NCI-H524 (cell line): ENCODE measurements at regions not wholly inside any gene's neighbourhood (a gene's known extent, or its start where the extent isn't known, plus 50 kb on each side); places are given as distances from the start of the nearest gene placed in this dataset.
A peak's percentile ranks its signal among the peaks of the same experiment; 100 is the strongest.

Experiments used
- DNase-seq, 2 experiments: peaks; one replicate each; lab custom pipeline; 2025; lab: John Stamatoyannopoulos, UW

GRCh38 chr2:59920961-59921360 lies 632.5 kb downstream of the BCL11A start:
- DNase-seq = no peak

DNA sequence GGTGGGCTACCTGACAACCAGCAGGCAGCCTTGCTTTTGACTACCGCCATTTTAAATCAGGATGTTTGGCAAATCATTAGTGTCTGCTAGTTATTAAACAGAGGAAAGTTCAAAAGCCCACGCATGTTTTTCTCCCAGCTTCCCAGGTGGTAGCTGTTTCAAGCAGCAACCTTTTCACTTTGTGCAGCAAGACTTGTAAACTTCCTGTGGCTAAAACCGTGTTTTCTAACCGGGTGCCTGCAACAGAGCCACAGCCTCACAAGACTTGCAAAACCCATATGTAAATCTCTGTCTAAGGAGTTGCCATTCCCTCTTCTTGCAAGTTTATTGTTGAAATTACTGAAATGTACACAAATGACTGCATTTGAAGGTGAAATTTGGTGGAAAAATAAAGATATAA lies 633.1 kb downstream of the BCL11A start:
- DNase-seq = no peak

GRCh38 chr2:59919579-59919978 lies 633.9 kb downstream of the BCL11A start:
- DNase-seq = no peak

GRCh38 chr2:59912042-59912441 lies 641.4 kb downstream of the BCL11A start:
- DNase-seq = no peak

DNA sequence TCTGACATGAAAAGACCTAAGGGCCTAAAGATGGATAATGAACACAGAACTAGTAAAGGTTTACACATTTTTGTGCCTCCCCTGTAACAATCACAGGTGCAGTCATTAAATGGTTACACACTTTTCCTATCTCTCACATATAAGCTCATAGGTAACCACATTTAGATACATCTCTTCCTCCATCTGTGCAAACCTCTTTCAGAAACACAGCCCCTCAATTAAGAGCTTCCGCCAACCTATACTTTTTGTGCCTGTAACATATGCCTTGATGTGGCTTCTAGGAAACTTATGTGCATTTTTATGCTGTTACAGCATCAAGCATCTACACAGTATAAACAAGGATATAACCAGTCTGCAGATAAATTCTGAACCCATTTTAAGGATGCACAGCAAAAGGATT lies 643.3 kb downstream of the BCL11A start:
- DNase-seq = no peak

GRCh38 chr2:59909147-59909546 lies 644.3 kb downstream of the BCL11A start:
- DNase-seq = no peak

GRCh38 chr2:59905731-59906130 lies 647.7 kb downstream of the BCL11A start:
- DNase-seq = no peak

GRCh38 chr2:59903994-59904544 lies 649.4 kb downstream of the BCL11A start:
- no peak for DNase-seq

DNA sequence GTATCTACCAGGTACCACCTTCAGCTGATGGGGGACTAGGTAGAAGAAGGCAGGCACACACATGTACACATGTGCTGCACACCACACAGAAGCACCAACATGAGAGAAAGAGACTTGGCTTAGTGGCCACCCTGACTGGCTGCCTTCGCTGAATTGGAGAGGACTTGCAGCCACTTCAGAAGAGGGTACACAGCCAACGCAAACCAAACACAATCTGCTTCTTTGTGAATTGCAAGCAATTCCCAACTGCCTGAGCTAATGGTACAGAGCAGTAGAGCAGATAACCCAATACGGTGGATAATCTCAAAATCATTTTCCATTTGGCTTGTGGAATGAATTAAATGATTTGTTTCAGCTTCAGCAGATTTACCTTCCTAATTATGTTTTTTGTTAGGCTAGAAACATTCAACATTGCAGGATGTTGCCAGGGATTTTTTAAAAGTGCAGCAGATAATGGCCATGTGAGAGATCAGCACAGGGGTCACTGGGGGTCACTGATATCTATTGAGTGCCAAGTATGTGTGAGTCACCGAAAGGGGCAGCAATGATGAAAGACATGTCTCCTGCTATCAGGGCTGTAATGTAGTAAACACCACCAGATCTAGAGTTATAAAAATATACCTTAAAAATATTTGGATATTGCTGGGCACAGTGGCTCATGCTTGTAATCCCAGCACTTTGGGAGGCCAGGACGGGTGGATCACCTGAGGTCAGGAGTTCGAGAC lies 652.6 kb downstream of the BCL11A start:
- peak in 1 of 2 experiments; percentile 70 for DNase-seq

GRCh38 chr2:59899692-59900091 lies 653.8 kb downstream of the BCL11A start:
- peak in 1 of 2 experiments; percentile 11 for DNase-seq

DNA sequence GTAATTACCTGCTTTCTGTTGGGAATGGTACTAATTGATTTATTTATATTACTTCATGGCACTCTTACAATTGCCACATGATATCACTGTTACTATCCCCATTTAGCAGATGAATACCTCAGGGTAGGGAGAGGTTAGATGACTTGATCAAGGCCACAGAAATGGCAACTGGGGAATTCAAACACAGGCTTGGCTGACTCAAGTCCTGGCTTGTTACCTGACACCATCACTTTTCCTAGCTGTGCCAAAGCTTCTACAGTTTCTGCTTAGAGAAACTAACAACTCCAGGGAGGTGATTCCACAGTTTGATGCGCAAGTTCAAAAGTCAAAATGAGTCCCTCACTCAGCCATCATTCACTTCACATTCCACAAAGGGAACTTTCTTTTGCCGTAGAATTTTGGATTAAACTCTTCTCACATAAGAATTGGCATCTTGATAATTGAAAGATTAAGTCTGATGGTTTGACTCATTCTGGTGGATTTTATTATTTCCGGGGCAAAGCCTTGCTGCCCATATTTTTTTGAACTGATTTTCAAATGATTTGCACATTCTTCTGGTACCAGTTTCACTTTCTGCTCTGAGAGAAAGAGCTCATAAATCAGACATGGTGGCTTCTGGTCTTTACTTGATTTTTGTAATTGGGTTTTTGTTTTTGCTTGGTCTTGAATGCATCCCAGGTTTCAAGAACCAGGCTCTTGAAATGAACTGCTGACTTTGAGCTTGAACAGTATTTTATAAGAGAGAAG lies 656.8 kb downstream of the BCL11A start:
- DNase-seq = no peak

DNA sequence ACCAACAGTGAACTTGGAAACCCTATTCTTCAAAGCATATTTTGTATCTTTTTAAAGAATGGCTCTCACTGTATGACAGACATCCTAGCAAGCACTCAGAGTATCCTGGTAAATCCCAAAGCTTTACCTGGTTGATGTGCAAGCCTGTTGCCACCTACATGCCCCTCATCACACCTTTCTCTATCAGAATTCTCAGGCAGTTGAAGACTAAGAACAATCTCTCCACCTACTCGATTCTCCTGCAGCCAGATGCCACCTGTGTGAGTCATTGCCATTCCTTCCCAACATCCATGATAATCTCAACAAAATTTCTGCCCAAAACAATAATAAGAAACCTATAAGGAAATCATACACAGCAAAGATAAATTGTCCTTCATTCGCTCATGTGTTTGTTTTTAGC lies 659.8 kb downstream of the BCL11A start:
- no peak for DNase-seq

GRCh38 chr2:59892398-59892797 lies 661.1 kb downstream of the BCL11A start:
- DNase-seq = no peak

GRCh38 chr2:59889305-59889704 lies 664.1 kb downstream of the BCL11A start:
- DNase-seq = no peak

- DNase-seq = no peak
Observed at GRCh38 chr2:59888706-59889105, 664.7 kb downstream of the BCL11A start.

DNA sequence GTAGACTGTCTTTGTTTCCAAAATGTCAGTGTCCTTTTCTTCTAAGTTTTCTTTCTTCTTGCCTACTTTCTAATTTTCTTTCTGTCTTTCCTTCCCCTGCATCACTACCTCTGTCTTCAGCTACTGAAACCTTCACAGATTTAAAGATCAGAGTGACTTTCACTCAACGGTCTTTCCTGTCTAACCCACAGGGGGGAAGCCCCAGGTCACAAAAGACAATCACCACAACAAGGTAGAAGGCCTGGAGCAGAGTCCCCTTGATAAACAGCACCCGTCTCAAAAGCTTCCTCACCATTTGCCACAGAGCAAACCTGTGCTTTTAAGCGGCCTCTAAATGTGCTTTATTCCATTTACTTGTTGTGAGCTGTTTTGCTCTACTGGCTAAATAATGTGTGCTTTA lies 665.4 kb downstream of the BCL11A start:
- DNase-seq = no peak

DNA sequence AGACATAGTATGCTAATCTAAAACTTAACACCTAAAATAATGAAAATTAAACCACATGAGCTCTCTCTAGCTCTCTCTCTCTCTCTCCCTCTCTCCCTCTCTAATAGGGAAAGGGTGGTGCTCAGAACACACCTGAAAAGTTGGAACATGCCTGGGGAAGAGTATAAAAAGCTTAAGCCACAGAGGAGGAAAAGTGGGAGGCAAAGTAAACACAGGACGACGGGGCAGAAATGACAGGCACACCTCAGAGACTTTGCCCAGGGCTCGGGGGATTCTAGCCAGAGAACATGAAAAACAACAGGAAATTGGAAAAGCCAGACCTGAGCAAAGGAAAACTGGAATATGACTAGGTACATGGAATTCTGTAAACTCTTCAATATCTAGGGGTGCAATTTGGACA lies 666.1 kb downstream of the BCL11A start:
- no peak for DNase-seq

DNA sequence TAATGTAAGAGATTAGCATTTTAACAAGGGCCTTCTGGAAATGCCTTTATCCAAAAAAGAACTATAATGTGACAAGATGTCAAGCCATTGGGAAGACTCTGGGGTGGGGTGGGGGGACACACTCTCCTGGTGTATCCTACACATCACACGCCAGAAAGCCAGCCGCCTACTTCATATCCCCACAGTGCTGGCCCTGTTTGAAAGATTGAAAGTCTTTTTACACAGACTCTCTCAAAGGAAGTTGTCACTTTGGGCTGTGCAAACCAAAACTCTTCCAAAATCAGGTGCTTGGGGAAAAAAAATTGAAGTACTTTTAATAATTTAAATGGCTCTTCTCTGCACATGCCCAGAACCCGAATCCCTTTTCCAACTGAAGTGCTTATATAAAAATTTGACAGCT lies 666.7 kb downstream of the BCL11A start:
- no peak for DNase-seq

- no peak for DNase-seq
Observed at GRCh38 chr2:59885541-59885940, 667.9 kb downstream of the BCL11A start.

- peak in 1 of 2 experiments; percentile 62 for DNase-seq
Observed at GRCh38 chr2:59884166-59884565, 669.3 kb downstream of the BCL11A start.

- DNase-seq = no peak
Observed at GRCh38 chr2:59882822-59883221, 670.6 kb downstream of the BCL11A start.

DNA sequence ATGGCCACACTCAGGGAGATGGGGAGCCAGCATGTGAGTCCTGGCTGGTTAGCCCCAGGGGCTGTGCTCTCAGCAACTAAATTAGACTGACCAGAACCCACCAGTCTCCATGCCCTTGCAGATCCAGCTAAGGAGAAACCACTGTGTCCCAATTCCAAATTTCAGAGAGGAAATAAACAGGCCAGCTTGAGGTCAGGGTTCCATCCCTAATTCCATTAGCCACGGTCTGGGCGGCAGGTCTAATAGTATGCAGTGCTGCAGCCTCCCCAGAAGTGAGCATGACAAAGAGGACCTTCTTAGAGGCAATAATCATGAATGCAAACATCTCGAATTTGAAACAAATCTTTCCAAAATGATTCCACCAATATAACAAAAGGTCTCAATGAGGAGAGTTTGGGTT lies 671.2 kb downstream of the BCL11A start:
- no peak for DNase-seq

- no peak for DNase-seq
Observed at GRCh38 chr2:59881218-59881617, 672.2 kb downstream of the BCL11A start.
